ENCODE measurements at regions not wholly inside any gene's neighbourhood (a gene's known extent, or its start where the extent isn't known, plus 50 kb on each side); places are given as distances from the start of the nearest gene placed in this dataset.
"Not testable (repeated sequence)": the region's sequence is repeated elsewhere in the genome, so short reads cannot be mapped to it uniquely, and the experiment has no call there.

DNA sequence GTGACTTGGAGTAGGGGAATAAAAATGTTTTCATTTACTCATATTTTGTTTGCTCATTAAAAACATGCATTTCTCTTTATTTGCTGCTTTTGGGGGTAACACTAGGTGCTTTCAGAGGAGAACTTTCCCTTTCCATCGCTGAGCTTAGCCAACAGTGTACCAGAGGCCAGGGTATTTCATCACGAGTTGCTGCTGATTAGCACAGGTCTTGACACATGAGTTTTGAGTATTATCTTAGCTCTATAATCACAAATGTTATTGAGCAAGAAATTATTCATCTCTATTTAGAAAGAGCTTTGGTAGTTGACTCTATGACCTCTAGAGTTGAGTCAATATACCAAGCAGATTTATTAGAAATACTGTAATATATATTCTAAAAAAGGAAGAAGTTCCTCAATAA, 375.9 kb downstream of the NXPH1 start:
- no peak for DNase-seq (ENCODE audit: low read depth)

DNA sequence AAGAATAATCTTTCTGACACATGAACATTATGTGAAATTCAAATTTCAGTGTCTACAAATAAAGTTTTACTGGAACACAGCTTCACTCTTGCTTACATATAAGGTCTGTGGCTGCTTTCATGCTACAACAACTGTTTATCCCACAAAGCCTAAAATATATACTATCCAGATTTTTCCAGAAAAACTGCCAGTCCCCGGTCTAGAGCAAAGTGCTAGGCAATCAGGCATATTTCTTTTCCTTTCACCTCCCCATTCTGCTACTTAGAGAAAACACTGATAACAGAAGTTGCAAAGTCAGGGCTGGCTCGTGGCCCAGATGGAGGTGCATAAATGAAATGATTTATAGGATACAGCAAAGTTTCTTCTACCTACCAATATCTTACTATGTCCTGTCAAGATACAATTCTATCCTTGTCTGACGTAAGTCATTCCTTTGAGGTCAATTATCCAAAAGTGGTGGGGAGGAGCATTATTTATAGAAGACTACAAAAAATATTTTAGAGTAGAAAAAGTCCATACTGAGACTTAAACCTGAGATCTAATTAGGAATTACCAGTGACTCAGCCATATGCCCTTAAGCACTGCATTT, 384.1 kb downstream of the NXPH1 start:
- DNase-seq (ENCODE audit: low read depth) = no peak

DNA sequence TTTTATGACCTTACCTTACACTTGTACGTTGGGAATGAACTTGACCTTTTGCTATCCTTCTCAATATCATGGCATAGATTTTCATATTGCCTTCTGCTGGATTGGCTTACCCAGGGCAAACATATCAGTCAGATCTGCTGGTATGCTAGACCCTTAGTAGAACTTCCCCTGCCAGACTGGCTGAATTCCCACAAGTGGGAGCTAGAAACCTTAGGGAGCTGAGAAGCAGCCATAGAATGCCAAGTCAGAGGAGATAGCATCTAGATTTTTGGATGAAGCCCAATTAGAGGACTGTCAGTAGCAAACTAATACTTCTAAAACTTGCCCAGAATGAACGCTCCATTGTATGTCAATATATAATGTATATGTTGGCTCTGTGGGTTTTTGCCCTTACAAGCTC, 385.0 kb downstream of the NXPH1 start:
- DNase-seq (ENCODE audit: low read depth) = no peak

DNA sequence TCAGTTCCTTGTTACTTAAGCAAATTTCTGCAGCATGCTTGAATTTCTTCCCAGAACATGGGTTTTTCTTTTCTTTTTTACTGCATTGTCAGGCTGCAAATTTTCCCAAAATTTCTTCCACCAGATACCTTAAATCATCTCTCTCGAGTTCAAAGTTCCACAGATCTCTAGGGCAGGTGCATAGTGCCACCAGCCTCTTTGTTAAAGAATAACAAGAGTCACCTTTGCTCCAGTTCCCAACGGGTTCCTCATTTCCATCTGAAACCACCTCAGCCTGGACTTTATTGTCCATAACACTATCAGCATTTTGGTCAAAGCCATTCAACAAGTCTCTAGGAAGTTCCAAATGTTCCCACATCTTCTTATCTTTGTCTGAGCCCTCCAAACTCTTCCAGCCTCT, 389.2 kb downstream of the NXPH1 start:
- DNase-seq (ENCODE audit: low read depth) = no peak

DNA sequence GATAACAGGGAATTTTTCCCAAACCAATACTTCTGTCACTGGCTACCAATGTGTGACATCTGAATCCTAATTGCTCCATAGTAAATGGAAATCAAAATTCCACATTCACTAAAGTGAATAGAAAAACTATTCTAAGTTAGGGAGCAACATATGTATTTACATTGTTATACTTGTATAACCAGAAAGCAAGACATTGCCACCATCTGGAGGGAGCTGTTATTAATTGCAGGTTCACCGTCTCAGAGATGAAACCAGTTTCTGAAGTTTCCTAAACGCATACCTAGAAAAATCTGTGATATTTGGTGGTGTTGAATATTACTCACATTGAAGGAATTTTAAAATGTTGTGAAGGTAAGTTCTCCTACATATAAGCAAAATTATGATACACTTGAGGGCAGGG, 390.1 kb downstream of the NXPH1 start:
- DNase-seq (ENCODE audit: low read depth) = no peak

DNA sequence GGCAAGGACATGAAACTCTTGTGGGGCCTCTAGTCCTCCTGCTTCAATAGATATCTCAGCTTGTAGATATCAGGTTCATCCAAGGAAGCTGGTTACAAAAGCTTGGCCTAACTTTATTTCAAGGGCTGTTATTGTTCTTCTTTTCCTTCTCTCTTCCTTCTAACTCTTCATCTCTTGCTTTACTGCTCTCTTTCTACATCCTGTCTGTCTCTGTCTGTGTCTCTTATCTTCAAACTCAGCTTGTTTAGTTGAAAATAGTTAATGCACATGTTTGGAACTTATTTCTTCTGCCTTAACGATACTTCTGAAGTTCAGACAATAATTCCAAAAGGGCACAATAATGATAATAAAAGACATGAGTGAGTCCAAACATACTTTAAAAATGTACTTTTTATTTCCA, 393.9 kb downstream of the NXPH1 start:
- DNase-seq (ENCODE audit: low read depth) = no peak

GRCh38 chr7:8829100-8829499, 395.7 kb downstream of the NXPH1 start:
- DNase-seq (ENCODE audit: low read depth) = no peak

GRCh38 chr7:8831376-8831775, 398.0 kb downstream of the NXPH1 start:
- DNase-seq (ENCODE audit: low read depth) = peak; percentile 83

DNA sequence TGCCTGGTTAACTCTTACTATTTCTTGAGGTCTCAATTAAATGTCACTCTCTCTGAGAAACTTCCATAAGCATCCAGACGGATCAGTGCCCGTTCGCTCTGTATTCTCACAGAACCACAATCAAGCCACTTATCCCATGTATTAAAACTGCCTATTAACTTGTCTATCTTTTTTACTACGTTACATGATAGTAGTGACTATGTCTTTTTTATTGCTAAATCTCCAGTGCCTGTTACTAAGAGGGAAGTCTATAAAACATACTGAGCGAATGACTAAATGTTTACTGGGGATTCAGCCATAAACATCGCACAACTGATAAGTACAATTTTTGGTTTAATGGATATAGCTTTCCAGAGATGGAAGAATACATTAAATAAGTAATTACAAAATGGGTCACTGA, 399.9 kb downstream of the NXPH1 start:
- no peak for DNase-seq (ENCODE audit: low read depth)

GRCh38 chr7:8841171-8841570, 407.8 kb downstream of the NXPH1 start:
- no peak for DNase-seq (ENCODE audit: low read depth)

- no peak for DNase-seq (ENCODE audit: low read depth)
Observed at GRCh38 chr7:8871716-8872115, 438.3 kb downstream of the NXPH1 start.

DNA sequence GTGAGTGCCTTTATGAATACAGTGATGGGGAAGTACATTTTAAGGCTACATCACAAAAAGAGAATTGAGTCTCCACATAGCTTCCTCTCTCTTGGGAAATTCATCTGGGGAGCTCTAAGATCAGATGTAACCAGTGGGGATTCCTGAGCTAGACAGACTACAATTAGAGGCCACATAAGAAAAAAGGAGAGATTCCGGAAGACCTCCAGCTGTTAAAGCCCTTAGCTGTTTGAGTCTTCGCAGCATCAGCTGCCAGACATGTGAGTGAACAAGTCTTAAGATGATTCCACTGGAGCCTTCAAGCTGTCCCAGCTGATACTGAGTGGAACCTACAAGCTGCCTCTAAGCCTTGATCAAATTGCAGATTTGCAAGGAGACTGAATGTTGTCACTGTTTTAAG, 448.5 kb downstream of the NXPH1 start:
- DNase-seq (ENCODE audit: low read depth) = peak; percentile 6

- DNase-seq (ENCODE audit: low read depth) = no peak
Observed at GRCh38 chr7:8885480-8886000, 452.1 kb downstream of the NXPH1 start.

GRCh38 chr7:8890346-8890745, 456.9 kb downstream of the NXPH1 start:
- DNase-seq (ENCODE audit: low read depth) = not testable (repeated sequence)

DNA sequence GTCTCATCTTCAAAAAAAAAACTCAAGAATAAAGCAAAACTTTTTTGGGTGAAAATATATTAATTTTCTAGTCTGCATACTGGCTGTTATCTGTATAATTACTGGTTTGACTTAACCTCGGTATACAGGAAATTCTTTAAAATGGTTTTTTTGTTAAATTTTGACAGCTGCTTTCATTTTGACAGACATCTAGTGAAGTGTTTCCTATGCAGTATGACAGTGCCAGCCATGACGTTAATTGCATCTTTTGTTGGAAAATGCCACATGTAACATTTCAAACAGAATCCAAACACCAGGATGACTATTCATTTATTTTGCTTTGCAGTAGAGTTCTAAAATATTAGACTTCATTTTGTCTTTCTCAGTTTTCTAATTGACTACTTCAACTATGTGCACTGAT, 460.4 kb downstream of the NXPH1 start:
- no peak for DNase-seq (ENCODE audit: low read depth)

GRCh38 chr7:8906396-8907075, 473.1 kb downstream of the NXPH1 start:
- no peak for DNase-seq (ENCODE audit: low read depth)

DNA sequence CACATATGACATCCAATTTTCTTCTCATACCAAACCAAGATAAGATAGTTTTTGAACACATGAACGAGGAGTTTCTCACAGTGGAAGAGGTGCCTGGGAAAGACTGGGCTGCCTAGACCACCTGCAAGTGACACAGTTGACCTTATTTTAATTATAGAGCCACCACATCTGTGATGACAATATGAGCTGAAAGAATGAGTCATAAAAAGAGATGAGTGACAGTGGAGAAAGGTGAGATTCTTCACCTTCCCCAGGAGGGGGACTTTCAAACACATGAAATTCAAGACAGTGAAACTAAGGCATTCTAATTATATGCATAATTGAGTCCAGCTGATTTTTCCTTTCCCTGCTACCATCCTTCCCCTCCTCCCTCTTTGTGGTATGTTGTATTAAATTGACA, 475.5 kb downstream of the NXPH1 start:
- DNase-seq (ENCODE audit: low read depth) = no peak

GRCh38 chr7:8913682-8914081, 480.3 kb downstream of the NXPH1 start:
- no peak for DNase-seq (ENCODE audit: low read depth)

DNA sequence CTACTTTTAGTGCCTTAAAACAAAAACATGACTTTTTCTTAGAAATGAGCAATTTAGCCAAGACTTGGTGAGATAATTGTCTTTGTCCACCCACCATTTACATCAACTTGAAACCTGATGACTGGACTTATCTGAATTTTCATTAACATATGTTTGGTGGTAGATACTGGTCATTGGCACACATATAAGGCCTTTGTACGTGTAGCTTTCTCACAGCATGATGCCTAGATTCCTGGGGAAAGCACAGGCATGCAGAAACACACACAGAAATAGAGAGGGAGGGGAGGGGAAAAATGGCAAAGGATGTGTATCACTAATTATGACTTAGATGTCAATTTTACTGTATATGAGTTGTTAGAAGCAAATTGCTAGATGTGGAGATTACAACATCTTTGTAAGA, 488.4 kb downstream of the NXPH1 start:
- DNase-seq (ENCODE audit: low read depth) = no peak

DNA sequence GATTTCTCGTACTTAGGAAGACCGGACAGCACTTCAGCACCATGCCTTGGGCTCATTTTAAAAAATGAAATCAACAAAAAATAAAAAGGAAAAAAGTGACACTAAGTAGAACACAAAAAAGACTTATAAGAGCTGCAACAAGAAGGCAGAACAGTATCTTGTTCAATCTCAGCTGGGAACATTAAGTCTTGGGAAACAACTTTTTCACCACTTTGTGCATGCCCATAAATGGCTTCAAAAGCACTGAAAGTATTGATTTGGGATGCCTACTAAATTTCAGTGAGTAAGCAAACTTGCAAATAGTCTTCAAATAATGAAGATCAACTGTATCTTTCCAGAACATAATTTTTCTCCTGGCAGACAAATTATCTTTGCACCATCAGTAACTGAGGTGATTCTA, 489.3 kb downstream of the NXPH1 start:
- no peak for DNase-seq (ENCODE audit: low read depth)

- DNase-seq (ENCODE audit: low read depth) = no peak
Observed at GRCh38 chr7:8923164-8923806, 489.9 kb downstream of the NXPH1 start.

DNA sequence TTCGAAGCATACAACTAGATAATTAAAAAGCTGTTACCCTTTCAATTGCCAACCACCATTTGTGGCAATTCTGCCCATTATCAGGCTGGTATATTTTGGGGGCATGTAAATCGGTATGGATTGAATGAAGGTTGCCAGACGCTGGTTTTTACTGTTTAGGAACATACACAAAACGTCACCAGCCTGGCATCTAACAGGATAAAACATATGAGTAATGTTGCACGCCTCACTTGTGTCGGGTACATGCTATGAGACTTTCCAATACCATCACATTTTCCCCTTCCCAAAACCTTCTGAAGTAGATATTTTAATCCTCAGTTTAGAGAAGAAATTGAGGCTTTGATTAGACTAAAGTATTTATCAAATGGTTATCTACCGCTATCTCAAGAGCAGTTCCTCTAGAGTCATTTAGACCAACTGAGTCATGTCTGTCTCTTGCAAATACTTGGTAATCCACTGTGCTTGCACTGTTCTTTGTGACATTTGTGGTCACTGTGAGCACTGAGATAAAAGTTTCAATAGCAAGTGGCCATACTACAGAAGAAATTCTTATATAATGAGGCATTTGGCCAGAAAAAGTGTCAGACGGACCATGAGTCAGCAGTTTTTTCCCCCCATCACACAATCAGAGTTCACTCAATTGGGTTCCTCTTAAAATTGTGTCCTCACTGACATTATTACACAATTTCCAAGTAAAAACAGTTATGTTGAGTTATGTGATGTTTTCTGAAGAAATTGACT, 498.7 kb downstream of the NXPH1 start:
- DNase-seq (ENCODE audit: low read depth) = peak; percentile 44
